A172 (cell line): ENCODE measurements at regions not wholly inside any gene's neighbourhood (a gene's known extent, or its start where the extent isn't known, plus 50 kb on each side); places are given as distances from the start of the nearest gene placed in this dataset.
"Not testable (repeated sequence)": the region's sequence is repeated elsewhere in the genome, so short reads cannot be mapped to it uniquely, and the experiment has no call there.

ENCODE experiments used
- DNase-seq: peaks from one replicate; pipeline ENCODE4 v3.0.0-alpha.2; 2015; ENCODE audit warnings: low spot score

DNA sequence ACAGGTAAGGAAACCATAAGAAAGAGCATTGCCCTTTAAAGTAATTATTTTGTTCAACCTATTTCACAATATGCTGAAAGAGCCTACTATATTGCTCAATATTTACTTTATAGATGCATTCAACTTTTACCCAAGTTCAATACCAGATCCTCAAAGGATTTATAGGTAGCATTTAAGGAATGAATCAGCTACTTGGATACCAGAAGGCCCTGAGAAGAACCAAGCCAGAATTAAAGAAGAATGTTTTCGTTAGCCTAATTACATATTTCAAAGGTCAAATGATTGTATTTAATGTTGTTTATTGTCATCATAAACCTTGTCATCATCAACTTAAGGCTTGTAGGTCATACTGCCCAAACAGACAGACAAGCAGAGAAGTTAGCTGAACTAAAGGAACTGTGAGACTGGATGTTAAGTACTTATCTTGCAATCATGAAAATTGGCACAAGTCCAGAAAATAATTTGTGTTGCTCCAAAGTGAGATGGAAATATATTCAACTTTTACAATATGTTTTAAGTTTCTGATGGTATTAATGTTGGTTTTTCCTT, 636.7 kb downstream of the RFPL4B start:
- no peak for DNase-seq

DNA sequence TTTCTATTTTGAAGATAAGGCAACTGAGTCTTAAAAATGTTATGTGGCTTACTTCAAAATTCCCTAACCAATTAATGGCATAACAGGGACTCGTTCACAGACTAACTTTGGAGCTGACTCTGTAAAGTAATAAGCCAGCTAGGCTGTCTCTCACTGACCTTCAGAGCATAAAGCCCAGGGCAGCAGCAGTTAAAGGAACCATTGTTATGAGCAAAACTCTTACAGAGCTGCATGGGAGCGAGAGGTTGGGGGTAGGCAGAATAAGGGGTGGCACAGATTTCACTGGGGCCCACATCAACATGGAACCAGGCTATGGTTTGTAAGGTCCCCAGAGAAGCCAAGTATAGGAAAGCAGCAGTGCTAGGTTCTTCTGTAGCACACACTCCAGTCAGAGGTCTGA, 637.8 kb downstream of the RFPL4B start:
- DNase-seq: no peak

DNA sequence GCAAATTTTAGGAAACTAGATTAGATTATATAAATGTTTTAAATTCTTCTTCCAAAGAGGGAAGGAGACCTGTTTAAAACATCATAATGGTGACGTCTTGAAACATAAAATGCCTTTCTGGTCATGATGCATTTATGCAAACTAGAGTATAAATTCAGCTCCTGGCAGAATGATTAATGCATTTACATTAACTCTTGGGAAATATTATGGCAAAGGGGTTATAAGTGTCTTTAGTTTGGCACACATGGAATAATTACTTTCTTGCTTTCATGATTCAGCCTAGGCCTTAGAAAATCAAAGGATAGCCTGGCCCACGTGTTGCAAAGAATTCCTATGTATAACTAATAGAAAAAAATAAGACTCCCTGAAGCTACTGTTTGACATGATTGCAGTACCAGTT, 639.2 kb downstream of the RFPL4B start:
- no peak for DNase-seq

DNA sequence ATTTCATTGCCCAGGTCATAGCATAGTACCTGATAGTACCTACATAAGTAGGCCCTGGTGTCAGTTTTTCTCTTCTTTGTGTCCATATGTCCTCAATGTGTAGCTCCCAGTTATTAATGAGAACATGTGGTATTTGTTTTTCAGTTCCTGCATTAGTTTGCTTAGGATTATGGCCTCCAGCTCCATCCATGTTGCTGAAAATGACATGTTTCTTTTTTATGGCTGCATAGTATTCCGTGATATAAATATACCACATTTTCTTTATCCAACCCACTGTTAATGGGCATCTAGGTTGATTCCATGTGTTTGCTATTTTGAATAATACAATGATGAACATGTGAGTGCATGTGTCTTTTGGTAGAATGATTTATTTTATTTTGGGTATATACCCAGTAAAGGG, 641.6 kb downstream of the RFPL4B start:
- no peak for DNase-seq

DNA sequence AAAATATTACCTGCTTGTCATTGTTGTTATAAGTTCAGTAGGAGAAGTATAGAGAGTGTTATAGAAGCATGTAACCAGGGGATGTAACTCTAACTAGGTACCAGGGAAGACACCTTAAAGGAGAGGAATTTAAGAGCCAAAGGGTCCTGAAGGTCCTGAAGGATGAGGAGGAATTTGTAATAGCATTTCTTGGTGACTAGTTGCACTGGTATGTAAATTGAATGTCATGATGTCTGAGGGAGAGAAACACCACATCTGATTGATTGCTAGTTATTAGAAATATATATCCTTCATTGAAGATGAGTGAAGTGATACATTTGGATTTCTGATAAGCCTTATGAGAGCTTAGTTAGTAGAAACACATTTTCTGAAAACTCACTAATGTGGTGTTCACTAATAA, 643.8 kb downstream of the RFPL4B start:
- no peak for DNase-seq

DNA sequence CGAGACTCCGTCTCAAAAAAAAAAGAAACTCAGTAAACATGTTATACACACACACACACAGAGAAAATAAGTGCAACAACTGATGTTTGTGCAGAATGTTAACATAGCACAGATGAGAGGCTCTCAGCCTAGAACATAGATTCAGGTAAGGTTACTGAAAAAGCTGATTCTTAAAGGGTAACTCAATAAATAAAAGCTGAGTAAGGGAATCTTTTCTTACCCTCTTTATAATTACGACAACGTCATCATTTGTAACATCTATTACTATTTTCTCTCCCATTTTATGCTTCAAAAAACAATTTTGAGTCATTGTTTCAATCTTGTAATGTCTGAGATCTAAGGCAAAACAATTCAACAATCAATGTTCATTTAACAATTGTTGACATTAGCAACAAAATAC, 644.8 kb downstream of the RFPL4B start:
- DNase-seq: no peak

DNA sequence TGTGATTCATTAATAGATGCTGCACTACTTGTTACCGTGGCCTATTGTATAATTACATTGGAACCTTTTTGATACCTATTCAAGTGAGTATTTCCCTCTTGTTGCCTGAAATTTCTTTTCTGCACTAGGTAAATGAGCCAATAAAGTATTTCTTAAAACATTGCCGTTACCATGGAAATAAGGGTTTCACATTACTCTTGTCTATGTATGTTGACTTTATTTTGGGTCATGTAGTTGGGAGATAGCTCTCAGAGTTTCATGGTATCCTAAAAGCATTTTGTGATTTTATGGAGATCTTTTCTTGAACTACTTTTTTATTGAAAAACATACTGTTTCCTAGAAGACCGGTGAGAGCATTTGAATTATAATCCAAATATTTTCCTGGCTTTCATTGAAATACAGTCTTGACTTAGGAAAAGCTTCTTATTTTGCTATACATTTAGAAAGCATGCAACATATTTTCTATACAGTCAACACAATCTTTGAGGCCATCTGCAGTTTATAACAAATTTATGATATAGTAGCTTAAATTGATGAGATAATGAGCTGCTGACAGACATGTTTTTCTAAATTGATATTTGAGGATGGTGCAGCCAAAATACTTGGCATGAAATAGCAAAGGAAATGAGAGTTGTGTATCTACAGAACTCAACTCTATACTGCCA, 650.4 kb downstream of the RFPL4B start:
- DNase-seq: no peak

DNA sequence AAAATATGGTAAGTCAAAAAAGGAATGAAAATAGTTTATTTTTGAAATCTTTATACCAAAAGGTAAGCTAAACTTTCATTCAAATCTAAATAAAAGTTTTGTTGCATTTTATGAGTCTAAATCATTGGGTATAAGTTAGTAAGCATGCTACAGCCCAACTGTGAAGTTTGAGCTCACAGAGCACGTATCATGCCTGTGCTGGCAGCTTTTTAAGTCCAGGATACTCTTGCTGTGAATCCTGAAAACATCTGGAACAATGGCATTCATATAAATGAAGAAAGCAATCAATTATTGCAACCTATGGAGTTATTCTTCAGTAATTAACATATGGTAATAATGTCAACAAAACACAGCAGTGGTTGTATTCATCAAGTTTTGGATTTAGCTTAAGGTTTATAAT, 656.9 kb downstream of the RFPL4B start:
- DNase-seq: no peak

DNA sequence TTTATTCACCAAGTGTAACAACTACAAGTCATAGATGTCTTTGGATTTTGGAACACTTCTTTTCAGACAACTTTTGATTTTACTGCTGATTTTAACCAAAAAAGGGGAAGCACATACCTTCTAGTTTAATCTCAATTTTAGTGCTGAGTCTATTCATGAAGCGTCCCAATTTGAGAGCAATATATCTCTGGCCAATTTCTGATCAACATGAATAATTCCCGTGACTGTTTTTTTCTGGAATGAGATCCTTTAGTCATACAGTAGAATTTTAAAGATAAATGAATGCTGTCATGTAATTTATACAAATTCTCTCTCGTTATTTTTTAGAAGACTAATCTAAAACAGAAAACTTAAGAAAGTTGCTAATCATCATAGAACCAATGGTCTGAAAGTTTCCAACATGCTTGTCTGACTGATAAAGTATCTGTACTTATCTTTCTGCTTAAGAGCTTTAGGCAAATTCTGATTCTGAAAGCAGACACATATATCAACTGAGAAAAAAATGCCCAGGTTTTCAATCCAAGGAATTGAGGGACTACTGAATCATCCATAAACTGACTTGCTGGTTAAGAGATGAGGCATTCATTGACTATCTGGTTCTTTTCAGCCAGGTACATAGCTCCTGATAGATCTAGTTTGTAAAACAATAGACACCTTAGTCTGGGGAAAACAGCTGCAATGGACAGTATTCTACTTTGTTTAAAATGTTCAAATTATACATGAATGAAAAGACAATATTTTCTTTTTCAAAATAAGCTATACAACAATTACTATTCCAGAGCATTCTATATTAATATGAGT, 657.5 kb downstream of the RFPL4B start:
- DNase-seq: no peak

DNA sequence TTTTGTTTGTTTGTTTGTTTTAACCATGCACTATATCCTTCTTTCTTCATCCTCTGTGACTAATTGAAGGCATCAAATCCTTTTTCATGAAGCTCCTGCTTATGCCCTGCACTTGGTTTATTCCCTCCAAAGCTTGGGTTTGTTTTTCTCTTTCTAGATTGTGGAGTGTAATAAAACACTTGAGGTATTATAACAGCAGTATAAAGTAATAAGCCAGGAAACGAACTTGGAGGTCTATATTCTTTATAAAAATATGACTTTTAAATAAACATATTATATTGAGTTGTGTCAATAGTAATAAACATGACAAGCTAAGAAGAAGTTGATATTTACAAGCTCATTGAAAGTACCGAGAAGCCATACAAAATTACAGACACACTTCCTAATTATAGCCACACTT, 659.4 kb downstream of the RFPL4B start:
- DNase-seq: no peak

DNA sequence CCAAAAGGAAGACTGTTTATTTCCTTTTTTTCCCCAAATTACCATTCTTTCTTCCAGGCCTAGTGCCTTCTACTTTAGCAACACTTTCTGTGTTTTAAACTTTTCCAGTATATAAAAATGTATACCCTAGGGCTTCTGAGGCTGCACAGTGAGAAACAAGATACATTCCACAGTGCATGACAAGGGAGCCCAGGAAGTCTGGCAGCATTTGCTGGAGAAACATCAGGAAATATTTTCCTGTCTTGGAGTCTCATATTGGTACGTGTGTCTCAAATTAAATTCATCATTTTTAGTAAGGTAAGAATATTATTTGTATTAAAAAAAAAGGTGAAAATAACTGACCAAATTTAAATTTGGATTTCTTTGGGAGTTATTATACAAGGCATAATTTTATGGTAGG, 662.6 kb downstream of the RFPL4B start:
- DNase-seq: no peak

DNA sequence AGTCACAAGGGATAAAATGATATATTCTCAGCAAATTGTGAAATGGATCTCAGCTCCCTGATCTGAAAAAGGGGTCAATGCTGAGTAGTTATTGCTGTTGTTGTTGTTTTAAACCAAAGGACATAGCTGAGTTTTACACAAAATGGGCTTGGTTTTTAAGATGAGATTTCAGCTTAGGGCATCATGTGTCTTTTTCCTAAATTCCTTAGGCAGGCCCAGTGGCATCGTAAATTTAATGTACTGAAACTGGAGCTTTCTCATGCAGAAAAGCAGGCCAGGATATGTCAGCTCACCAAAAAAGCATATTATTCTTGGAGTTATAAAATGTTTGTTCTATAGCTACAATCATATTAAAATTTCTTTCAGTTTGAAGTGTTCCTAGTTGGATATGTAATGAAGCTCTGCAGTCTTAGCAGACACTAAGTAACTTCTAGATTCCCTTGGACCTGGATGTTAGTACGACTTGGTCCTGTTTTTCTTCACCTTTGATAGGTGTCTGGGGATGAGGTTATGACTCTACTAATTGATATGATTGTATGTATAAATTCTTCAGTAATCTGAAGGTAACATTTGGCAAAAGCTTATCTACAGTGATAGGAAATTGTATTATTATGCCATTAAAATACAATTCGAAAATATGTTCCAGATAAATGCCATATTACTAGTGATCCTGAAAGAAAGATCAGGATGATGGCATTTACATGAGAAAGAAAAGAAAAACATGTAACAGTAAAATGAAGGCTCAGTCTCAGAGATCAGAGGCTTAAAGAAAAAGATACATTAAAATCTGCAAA, 663.3 kb downstream of the RFPL4B start:
- no peak for DNase-seq

DNA sequence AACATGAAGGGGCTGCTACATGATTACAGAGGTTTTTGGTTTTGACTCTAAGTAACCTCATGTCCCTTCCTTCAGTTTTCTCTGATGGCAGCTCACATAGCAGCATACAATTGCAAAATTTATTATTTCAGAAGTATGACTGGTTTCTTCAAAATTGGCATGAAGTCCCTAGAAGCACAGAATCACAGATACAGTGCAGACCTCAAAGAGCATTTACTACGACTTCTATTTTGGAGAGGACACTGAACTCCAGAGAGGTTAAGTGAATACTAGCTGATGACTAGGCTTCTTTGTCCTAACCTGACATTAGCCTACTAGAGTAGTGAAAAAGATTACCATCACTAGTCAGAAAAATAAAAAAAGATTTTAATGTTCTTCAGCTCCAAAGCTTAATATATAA, 664.3 kb downstream of the RFPL4B start:
- no peak for DNase-seq

DNA sequence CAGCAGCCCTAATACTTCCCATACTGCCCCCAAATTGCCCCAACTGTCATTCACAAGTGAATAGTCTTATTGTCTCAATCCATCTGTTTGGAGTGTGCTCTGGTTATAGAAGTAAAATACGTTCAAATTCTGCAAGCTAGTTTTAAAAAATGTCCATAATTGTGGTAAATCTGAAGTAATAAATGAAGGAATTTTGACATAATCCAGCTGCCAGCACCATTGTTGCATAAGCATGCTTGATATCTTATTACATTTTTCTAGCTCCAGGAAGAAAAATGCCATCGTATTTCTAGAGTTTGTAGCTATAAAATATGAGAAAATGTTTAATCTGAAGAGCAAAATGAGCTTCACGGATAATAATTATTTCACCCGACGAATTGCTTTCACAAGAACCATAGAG, 664.7 kb downstream of the RFPL4B start:
- no peak for DNase-seq

DNA sequence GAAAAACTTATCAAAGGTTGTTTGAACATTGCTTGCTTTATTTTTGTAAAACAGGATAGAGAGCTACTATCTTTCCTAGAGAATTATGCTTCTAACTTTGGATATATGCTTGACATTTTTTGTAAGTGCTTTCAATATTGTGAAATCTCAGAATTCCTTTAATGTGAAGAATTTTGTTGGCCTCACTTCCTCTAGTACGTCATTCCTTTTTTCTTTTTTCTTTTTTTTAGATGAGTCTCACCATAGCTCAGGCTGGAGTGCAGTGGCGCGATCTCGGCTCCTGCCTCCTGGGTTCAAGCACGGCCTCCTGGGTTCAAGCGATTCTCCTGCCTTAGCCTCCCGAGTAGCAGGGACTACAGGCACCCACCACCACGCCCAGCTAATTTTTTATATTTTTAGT, 668.1 kb downstream of the RFPL4B start:
- no peak for DNase-seq

DNA sequence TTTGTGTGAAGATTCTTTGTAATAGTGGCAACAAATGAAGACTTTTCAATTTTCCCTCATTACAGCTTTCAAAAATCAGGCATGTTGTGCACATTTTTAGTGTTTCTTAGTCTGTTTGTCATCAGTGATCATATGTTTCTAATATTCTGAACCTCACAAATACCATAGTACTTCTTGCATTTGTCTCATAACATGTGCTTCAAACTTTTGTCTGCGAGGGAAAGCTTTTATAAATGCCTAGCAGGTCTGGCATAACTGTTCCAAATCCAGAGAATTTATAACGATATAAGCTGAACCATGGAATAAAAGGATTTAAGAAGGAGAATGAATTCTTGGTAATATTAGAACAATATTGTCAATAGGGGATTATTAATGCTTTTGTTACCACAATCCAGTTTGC, 670.2 kb downstream of the RFPL4B start:
- DNase-seq: no peak

DNA sequence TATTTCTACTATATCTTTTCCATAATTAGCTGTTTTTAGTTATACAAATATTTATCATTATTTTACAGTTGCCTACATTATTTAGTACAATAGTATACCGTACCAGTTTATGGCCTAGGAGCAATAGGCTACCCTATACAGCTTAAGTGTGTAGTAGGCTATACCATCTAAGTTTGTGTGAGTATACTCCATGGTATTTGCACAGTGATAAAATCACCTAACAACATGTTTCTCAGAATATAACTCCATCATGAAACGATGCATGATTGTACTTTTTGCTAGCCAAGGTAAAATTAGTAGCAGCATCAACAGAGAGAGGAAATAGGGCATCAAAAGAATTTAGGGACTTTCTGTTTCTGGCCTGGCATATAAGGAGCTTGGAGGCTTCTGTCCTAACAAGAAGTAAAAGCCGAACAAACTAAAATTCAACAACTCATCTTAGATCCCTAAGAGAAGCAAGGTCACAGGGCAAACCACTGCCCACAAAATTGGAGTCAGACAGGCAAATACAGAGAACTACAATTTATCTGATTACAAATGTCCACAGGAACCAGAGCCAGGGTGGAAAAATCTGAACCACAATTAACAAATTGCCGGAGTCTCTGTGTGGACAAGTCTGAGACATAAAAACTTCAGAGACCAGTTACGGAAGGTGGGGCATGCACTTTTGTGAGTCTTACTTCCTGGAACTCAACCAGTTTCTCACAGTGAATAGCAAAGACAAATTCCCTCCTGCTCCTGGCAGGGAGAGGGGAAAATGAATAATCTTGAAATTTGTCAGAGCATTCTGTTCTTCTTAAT, 671.4 kb downstream of the RFPL4B start:
- DNase-seq: peak; percentile 69

DNA sequence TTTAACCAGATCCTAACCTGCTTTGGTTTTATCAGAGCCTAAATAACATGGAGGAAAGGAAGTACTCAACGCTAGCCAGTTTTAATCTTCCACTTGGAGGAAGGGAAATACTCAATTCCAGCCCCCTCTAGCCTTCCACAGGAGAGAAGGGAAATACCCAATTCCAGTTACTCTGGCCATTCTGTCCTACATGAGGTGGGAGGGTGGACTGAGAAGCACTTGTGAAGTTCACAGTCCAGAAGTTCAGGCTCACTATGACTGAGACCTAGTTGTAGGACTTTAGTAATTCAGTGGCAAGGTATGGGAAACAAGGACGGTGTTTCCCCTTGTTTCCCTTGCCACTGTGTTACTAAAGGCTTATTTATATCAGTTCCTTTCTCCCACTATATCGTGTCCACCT, 672.0 kb downstream of the RFPL4B start:
- no peak for DNase-seq

DNA sequence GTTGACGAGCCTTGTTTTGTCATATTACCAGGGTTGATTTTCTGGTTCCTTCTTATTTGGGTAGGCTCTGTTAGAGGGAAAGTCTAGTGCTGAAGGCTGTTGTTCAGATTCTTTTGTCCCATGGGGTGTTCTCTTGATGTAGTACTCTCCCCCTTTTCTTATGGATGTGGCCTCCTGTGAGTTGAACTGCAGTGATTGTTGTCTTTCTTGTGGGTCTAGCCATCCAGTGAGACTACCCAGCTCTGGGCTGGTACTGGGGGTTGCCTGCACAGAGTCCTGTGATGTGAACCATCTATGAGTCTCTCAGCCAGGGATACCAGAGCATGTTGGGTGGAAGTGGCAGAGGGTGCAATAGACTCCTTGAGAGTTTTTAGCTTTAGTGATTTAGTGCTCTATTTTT, 680.6 kb downstream of the RFPL4B start:
- no peak for DNase-seq

DNA sequence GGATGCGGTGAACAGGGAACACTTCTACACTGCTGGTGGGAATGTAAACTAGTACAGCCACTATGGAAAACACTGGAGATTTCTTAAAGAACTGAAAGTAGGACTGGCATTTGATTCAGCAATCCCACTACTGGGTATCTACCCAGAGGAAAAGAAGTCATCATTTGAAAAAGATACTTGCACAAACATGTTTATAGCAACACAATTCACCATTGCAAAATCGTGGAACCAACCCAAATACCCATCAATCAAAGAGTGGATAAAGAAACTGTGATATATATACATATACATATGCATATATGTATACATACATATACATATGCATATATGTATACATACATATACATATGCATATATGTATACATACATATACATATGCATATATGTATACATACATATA, 682.0 kb downstream of the RFPL4B start:
- not testable (repeated sequence) for DNase-seq

DNA sequence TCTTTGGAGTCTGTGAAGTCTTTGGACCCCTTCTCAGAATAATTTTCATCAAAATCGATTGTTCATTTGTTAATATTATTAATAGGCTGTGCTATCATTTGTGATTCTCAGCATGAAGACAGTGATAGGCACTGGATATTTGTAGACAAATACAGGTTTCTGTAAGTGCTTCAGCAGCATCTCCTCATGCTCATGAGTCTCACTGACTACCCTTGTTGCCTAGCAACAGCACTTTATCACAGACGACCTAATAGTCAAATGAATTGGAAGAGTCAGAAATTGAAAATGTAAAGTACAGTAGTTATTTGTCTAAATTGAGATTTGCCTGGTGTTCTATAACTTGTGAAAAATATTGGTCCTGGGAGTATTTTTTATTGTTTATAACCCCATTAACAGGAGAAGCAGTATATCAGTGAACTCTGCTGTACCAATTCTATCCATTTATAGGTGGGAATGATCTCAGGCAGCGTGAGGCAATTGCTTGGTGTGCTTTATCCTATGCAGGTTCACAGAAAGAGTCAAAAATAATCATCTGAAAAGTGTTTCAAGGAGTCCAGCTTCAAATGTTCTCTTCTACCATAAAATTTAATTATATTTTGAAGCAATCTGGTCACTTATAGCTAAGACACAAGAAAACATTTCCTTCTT, 684.6 kb downstream of the RFPL4B start:
- DNase-seq: no peak
